ENCODE measurements at regions not wholly inside any gene's neighbourhood (a gene's known extent, or its start where the extent isn't known, plus 50 kb on each side); places are given as distances from the start of the nearest gene placed in this dataset.

DNA sequence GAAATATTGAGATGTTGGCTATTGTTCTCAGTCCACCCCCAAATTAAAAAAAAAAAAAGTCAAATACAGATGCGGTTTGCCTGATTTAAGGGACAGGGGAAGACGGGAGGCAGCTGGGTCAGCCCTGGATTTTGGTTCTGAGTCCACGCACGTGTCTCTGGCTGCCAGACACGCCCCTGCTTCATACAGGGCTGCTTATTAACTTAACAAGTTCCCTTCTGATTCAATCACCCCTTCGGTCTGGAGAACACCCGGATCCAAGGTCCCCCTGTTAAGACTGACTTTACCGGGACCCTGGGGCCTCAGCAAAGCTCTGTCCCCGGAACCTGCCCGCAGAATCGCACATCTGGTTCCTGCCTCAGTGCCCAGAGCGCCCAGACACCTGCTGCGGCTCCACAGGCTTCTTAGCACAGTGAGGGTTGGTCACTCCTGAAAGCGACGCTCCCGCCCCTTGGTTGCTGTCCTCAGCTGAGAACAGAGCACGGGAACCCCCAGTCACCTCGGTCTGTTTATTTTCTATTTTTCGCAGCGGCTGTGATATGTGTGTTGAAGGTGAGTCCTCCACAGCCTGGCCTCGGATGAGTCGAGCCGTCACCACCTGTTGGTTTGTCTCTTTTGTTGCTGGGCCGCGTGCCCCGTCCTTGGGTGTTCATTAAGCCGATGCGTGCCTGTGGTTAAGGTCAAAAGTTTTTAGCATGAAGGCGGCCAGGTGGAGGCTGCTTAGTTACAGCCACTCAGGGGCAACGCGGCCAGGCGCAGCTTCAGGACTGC is 57.2 kb downstream of the RTP5 start:
- H3K9me3 ChIP-seq, result no peaks in the 10 kb centered on the region
- peaks cover 0 to 5% (median 0%) of the 10 kb centered on the region in 4 donors for H3K4me1 ChIP-seq
- DNase-seq (ENCODE audit: low spot score in 2 of 2), result no peak
- H3K27me3 ChIP-seq, result no peaks in the 10 kb centered on the region
- H3K27ac ChIP-seq, result no peak overlapping the region
- WGBS, 2 donors, result 69 to 79% methylated on average over 29 to 32 of the region's 32 CpGs
- no peak overlapping the region for H3K4me3 ChIP-seq
- no peak for TF ChIP-seq CTCF (IDR thresholded peaks at IDR 0.05)
- TF ChIP-seq EP300 (IDR thresholded peaks at IDR 0.05), result no peak
- TF ChIP-seq POLR2A (IDR thresholded peaks at IDR 0.05), result no peak
- H3K36me3 ChIP-seq, result no peaks in the 10 kb centered on the region

DNA sequence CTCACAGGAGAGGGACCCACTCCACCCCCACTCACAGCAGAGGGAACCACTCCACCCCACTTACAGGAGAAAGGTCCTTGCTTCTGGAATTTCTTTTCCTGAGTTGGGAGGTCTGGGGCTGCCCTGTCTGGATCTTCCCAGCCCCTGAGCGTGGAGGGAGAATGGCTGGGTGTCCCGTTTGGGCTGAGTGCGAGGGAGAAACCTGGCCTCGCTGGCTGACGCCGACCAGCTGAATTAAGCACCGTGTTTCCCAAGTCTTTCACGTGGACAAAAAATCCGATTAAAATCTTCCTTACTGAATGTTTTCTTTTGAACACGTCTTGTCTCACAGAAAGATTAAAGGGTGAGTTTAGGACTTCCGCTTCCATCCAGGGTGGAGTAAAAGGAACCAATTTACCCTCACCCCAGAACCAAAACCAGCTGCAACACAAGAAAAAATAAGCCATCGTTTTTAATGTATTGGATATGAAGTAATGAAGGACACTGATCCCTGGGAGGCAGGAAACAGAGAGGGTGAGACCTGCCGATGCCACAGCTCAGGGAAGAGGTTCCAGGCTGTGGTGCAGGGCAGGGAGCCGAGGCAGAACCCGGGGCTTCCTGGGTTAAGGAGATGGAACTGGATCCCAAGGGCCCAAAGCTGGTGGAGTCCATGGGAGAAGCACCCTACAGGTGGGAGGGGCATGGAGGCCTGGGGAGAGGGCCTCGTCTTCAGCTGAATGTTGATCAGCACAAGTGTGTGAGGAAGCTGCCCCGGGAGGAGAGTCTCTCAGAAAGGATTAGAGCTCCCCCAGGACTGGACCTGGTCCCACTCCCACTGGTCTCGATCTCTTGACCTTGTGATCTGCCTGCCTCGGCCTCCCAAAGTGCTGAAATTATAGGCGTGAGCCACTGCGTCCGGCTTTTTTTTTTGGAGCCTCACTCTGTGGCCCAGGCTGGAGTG is 60.3 kb downstream of the RTP5 start:
- Histone ChIP-seq H3K27ac (no peak overlapping the region), H3K9me3 (no peaks in the 10 kb centered on the region), H3K27me3 (no peaks in the 10 kb centered on the region), H3K36me3 (no peaks in the 10 kb centered on the region), H3K4me3 (no peak overlapping the region), H3K4me1 (peaks cover 0 to 25% (median 9%) of the 10 kb centered on the region in 4 donors)
- DNase-seq (ENCODE audit: low spot score in 2 of 2), result no peak
- TF ChIP-seq EP300 (IDR thresholded peaks at IDR 0.05) (no peak), CTCF (IDR thresholded peaks at IDR 0.05) (no peak)
- 77 to 84% methylated on average over 22 of the region's 22 CpGs for WGBS, 2 donors

DNA sequence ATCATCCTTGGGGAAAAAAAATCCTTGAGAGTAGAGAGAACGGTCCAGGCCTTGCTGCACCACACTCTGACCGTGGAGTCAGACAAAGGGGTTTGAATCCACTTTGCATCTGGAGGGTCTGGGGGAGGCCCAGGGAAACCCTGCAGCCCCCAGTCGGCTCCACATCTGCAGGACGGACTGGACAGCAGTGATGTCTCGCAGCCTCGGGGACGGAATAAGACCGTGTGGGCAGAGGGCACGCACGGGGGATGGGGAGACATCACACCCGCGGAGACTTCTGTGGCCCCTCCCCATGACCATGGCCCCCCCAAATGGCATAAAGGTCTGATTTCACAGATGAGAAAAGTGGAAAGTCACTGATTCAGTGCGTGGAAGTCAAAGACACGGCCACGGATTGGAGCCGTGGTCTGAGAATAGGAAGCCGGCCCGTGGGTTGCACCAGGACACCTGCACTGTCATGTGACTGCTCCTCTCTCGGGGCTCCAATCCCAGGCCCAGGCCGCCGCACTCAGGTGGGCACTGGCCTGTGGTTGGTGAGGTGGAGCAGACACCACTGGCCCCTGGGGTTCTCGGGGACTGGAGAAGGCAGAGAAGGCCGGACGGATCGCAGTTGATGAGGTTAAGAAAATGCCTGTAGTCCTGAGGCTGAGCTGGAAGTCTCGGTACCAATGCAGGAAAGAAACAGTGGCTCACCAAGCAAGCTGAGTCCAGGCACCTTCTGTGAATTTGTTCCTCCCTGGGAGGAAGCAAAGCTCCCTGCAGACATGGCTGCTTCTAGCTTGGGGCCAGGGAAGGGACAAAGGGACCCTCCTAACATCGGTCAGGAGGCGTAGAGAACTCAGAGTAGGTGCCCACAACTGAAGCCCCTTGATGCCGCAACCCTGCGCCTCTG is 61.8 kb downstream of the RTP5 start:
- Histone ChIP-seq H3K27me3 (no peaks in the 10 kb centered on the region), H3K4me1 (peaks cover 0 to 20% (median 9%) of the 10 kb centered on the region in 4 donors), H3K27ac (no peak overlapping the region), H3K36me3 (no peaks in the 10 kb centered on the region), H3K4me3 (no peak overlapping the region), H3K9me3 (no peaks in the 10 kb centered on the region)
- no peak for TF ChIP-seq CTCF (IDR thresholded peaks at IDR 0.05)
- TF ChIP-seq EP300 (IDR thresholded peaks at IDR 0.05), result no peak
- no peak for TF ChIP-seq POLR2A (IDR thresholded peaks at IDR 0.05)
- DNase-seq (ENCODE audit: low spot score in 2 of 2), result no peak
- WGBS, 2 donors, result 86 to 90% methylated on average over 30 of the region's 30 CpGs

GRCh38 chr2:241931976-241932898 is 62.7 kb downstream of the RTP5 start:
- Histone ChIP-seq H3K27ac (peak overlapping the region in 2 of 4 donors; percentile 76), H3K9me3 (no peaks in the 10 kb centered on the region), H3K4me3 (no peak overlapping the region), H3K27me3 (no peaks in the 10 kb centered on the region), H3K36me3 (no peaks in the 10 kb centered on the region), H3K4me1 (peaks cover 0 to 20% (median 9%) of the 10 kb centered on the region in 4 donors)
- TF ChIP-seq POLR2A (IDR thresholded peaks at IDR 0.05), result no peak
- TF ChIP-seq CTCF (IDR thresholded peaks at IDR 0.05), result no peak
- TF ChIP-seq EP300 (IDR thresholded peaks at IDR 0.05), result no peak
- 88 to 90% methylated on average over 23 to 28 of the region's 31 CpGs for WGBS, 2 donors
- DNase-seq (ENCODE audit: low spot score in 2 of 2), result no peak
